Left ventricle myocardium superior (tissue), 1 donor: ENCODE measurements at regions not wholly inside any gene's neighbourhood (a gene's known extent, or its start where the extent isn't known, plus 50 kb on each side); places are given as distances from the start of the nearest gene placed in this dataset.
A peak's percentile ranks its signal among the peaks of the same experiment; 100 is the strongest.

Experiments used
- ATAC-seq: fragments of 200-7000 bp; cut with Tn5 transposase; one replicate; pipeline ENCODE4 v1.9.1; 2020; ENCODE audit warnings: mild to moderate bottlenecking, moderate library complexity
- DNase-seq: peaks from one replicate; pipeline ENCODE4 v3.0.0-alpha.2; 2020
- intact Hi-C: fragments of 100-400 bp; cut with micrococcal nuclease; formaldehyde crosslinking; loops from one replicate; pipeline ENCODE4 v1.11.0; 2022
- donor health status: DM: no; HTN: yes; CAD: no; lungs with severe emphysema.

DNA sequence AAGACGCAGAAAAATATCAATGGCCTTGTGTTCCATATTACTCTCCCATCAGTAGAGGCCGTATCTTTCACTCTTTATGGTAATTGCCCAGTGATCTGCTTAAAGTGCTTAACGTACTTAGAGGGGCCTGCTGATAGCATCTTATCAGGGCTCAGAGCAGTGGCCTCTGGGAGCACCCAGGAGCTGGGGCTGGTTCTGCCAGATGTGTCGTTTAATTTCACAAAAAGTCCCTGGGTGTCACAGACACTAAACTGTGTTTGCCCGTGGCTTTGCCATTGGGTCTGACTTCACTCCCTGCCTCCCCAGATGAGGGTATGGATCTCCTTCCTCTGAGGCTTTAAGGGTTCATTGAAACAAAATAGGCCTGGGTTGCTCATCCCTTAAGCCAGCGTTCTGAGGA, 435.3 kb downstream of the GATA3 start:
- ATAC-seq: no peak
- DNase-seq: no peak
- intact Hi-C loops: no loop called here

DNA sequence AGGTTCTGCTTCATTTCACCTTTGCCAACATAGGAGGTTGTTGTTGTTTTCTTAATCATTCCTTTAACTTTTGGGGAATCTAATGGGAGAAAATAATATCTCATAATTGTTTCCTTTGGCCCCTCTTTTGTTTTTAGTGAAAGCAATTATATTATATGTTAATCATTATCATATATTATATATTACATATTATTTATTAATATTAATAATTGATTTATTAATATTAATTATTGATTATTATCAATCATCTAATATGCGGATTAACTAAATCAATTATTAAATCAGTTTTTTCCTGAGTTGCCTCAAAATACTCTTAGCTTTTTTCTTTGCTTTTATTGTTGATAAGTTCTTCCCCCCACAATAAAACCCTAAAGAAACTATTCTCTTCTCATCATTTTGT, 443.8 kb downstream of the GATA3 start:
- ATAC-seq: no peak
- DNase-seq: no peak
- intact Hi-C loops: no loop called here

DNA sequence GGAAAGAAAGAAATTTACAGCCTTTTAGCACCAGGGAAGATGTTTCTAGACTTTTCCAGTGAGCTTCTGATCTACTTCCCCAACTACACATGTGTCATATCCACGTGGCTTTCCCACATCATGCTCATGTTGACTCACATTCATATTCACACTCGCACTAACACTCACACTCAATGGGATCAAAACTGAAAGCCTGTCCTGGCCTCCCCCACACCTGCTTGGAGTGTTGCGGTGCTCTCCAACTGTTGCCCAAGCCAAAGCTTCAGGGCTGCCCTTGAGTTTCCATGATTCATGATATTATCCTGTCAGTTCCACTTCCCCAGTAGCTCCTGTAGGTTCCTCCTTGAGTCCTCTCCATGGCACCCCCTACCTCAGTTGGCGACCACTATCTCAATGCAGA, 444.4 kb downstream of the GATA3 start:
- no peak for DNase-seq
- intact Hi-C loops: no loop called here
- no peak for ATAC-seq

DNA sequence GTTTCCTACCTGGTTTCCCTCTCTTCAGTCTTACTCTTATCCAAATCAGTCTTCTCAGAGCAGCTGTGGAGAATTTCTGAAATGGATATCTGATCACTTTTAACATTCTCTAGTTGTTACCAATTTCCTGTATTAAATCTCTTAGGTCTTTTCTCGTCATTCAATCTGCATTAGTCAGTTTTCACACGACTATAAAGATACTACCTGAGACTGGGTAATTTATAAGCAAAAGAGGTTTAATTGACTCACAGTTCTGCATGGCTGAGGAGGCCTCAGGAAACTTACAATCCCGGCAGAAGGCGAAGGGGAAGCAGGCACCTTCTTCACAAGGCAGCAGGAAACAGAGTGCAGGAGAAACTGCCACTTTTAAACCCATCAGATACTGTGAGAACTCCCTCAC, 444.8 kb downstream of the GATA3 start:
- ATAC-seq (no peak), DNase-seq (no peak)
- intact Hi-C loops: no loop called here

DNA sequence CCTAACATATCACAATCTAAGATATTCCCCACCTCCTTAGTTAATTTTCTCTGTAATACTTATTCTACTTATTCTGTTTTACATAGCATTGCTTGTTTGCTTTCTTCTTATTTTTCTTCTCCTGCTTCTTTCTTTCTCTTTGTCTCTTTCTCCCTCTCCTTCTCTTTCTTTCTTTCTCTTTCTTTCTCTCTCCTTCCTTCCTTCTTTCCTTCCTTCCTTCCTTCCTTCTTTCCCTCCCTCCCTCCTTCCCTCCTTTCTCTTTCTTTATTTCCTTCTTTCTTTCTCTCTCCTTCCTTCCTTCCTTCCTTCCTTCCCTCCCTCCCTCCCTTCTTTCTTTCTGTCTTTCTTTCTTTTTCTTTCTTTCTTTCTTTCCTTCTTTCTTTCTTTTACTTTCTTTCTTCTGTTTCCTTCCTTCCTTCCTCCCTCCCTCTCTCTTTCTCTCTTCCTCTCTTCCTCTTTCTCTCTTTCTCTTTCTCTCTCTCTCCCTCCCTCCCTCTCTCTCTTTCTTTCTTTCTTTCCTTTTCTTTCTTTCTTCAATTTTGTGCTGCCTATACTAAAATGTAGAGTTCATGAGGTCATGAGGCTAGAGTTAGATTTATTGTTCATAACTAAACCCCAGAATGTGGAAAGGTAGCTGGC, 445.4 kb downstream of the GATA3 start:
- intact Hi-C loops: no loop called here
- no peak for DNase-seq

DNA sequence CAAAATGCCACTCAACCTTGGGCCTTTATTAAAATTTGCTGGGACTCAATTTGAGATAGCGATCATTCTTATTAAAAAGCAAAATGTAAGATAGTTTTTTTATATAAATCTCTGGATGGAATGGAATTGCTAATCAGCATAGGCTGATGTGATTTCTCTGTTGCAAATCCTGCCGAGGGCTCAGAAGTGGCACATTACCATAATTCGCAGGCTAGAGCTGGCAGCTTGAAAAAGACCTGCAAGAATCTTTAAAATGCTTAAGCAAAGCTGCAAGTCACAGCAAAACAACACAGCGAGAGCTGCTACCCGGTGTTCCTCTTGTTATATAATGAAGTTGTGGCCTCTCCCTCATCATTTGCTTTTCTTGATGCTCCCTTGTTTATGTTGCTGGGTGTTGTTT, 448.1 kb downstream of the GATA3 start:
- no peak for DNase-seq
- intact Hi-C loops: no loop called here
- no peak for ATAC-seq

More for the DNA sequence above, 445.4 kb downstream of the GATA3 start:
- no peak for ATAC-seq

DNA sequence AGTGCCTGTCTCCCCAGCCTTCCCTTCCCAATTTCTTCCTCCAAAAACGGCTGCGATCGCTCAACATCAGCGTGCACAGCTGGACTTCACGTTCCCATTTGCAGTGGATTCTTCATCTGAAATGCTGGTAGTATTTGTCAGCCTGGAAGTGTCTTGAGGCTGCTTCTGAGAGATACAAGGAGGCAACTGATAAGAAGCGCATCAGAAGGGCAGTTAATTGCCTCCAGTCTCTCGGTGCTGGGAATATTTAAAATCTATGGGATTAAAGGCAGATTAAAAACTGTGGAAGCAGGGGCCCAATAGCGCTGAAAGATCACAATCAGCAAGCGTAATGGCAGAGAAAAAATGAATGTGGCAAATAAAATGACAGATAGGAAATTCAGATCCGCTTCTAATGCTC, 450.0 kb downstream of the GATA3 start:
- DNase-seq: no peak
- intact Hi-C loops: no loop called here
- ATAC-seq: no peak

DNA sequence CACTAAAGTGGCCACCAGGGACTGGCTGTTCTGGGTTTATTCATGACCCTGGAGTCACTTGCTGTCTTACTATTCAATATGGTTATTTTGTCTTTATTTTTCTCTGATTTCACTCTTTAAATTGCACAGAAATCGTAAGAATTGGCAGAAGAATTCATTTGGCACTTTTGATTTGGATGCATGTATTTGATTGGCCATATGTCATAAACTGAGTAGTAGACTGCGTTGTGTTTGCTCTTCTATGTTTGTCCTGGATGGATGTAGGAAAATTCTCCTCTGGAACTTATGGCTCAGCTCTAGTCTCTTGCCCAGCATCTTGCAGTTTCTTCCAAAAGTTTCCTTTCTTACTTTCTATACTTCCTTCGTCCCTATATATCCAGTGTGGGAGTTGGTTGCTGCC, 452.7 kb downstream of the GATA3 start:
- intact Hi-C loops: no loop called here
- no peak for DNase-seq
- no peak for ATAC-seq

DNA sequence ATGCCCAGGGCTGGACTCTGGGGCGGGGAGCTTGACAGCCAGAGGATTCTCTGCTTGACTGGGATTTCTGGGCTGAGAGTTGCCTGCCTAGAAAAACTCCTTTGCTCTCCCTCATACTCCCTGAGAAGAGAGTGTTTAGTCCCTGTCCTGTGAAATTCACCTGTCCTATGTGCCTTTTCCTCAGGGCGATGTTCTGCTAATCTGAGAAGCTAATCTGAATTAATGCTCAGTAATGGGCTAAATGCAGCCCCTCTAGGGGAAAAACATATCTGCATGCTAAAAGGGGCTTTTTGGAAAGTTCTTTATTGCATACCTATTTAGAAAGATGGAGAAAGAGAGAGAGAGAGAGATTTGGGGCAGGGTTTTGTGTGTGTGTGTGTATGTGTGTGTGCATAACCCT, 454.4 kb downstream of the GATA3 start:
- intact Hi-C loops: no loop called here
- DNase-seq (no peak), ATAC-seq (no peak)

DNA sequence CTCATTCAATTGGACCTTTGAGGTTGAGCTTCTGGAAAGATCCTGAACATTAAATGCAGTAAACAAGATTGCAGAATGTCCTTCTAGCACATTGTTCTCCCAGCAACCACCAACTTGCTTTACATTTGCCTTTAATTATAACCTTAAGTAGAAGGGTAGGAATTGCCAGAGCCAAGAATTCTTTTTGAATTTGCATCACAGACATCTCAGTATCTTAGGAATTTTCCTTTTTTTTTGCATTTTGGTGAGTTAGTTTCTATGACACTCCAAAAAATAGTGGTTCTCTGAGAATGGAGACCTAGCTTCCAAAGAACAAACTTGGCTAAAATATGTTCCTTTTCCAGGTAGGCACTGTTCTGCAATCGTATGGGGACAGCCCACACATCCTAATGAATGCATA, 456.0 kb downstream of the GATA3 start:
- intact Hi-C loops: no loop called here
- ATAC-seq: no peak
- DNase-seq: no peak

DNA sequence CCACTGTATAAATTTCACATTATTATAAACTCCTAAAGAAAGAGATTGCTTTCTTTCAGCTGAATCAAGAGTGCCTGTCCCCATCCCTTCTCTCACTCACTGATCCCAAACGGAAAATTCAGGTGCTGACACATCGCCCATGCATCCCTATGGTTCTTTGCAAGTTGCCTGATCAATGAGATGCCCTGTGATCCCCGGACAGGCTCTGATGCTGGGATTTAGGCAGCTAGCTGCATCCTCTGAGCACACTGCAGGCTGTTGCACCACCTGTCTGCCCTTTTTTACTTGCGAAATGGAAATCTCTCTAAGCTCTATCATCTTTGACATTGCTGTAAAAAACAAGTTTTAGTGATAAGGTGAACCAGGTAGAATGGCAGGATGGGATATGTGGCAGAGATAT, 456.5 kb downstream of the GATA3 start:
- DNase-seq (no peak), ATAC-seq (no peak)
- intact Hi-C loops: no loop called here

DNA sequence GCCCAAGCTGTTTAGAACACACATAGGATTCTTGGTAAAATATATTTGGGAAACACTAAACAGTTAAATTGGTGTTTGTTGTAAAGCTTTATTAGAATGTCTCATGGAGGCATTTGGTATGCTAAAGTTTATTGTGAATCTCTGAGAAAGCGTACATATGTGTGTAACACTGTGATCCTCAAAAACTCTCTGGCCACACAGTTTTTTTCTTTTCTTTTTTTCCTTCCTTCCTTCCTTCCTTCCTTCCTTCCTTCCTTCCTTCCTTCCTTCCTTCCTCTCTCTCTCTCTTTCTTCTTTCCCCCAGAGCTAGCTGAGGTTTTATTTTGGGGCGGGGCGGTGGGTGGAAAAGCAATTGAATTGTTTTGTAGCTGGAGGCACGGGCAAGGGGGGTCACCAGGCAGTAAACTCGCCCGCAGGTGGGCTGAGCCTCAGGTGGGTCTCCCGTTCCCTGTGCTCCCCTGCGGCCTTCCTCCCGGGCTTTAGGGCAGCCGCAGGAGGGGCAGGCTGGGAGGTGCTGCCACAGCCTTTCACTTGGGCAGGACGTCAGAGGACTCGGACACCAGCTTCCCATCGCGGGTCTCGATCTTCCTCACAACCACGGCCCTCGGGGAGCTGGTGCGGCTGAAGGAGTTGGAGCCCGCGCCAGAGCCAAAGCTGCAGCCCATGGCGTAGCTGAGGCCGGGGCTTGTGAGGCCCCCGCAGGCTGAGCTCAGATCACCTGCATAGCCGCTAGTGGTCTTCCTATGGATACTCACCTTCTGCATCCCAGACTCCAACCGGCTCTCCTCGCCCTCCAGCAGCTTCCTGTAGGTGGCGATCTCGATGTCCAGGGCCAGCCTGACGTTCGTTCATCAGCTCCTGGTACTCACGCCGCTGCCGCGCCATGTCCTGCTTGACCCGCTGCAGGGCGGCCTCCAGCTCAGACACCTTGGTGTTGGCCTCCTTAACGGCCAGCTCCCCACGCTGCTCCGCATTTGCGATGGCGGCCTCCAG, 459.0 kb downstream of the GATA3 start:
- ATAC-seq (no peak), DNase-seq (peak; percentile 27)
- intact Hi-C loops: no loop called here

DNA sequence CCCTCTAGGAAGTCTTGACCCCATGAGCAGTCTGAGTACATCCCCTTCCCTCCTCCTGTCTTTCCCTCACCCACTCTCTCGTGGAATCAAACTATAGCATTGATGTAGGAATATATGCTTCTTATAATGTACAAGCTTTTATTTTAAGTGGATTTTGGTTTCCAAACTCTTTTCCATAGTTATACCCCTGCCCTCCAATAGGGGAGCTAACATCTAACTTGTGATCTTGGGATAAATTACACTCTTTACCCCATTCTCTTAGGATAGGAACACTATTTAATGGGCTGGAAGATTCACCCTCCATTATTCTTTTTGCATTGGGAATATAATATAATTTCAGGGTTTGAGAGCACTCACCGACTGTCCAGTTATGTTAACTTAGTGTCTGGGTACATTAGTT, 465.9 kb downstream of the GATA3 start:
- intact Hi-C loops: no loop called here
- DNase-seq (no peak), ATAC-seq (no peak)

DNA sequence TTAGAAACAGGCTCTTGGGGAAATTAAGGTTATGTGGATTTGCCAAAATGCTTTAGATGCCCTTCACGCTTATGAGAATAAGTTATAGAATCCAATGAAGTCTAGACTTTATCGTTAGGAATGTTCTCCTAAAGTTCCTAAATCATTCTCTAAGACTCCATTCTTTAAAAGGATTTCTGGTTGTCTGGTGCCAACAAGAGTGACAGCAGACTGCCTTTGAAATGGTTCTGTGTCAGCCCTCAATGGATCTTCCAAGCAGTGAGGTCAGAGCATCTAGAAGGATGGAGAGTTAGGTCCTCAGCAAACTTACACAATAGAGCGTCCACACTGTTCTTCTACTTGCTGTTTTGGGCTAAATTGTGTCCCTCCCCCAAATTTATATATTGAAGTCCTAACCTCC, 473.3 kb downstream of the GATA3 start:
- intact Hi-C loops: no loop called here
- ATAC-seq (no peak), DNase-seq (no peak)

DNA sequence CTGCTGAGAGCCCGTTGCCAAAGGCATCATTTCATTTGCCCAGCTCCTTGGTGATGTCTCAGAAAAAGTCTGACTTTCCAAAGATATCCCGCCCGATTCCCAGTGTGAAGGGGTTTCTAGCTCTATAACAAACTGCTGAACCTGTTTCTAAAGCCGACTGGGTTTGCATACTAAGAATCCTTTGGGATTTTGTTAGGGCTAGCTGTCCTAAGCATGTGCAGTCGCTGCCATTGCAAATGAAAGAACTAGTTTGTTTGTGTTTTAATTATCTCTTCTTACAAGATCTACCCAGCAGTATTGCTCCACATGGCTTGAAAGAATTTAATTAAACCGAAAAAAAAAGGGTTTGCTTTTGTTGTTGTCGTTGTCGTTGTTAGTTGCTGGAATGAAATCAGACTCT, 476.6 kb downstream of the GATA3 start:
- intact Hi-C loops: no loop called here
- ATAC-seq (no peak), DNase-seq (no peak)

DNA sequence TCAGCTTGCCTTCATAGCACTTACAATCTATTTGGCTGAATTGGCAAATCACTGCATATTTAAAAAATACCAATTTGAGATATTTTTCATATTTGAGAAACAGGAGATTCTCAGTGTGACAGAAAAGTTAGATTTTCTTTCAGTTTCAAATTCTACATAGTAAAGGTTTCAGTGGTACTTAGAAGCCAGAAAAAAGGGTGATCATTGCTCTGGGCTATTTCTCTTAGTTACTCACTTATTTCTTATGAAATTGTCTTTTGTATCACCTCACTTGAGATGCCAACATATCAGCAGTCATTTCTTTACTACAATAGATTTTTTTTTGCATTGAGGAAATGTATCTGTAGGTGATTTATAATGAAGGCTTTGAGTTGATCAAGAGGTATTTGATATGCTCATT, 478.2 kb downstream of the GATA3 start:
- intact Hi-C loops: no loop called here
- ATAC-seq: no peak
- DNase-seq: no peak

DNA sequence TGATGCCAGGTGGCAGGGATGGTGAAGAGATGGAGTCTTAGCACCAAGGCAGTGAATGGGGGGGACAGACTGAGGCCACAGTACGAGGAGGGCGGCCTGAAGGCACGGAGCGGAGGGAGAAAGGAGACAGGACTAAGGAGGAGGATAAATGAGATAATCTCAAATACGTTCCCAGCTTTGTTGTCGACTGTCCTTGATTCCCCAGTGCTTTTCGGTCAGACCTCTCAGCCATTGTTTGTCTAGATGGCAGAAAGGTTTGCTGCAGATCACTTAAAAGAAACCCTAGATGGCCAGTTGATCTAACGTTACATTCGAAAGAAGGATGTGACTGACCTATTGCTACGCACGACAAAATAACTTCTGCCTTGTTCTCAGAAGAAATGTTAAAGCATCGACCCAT, 479.0 kb downstream of the GATA3 start:
- intact Hi-C loops: no loop called here
- DNase-seq: no peak
- no peak for ATAC-seq

DNA sequence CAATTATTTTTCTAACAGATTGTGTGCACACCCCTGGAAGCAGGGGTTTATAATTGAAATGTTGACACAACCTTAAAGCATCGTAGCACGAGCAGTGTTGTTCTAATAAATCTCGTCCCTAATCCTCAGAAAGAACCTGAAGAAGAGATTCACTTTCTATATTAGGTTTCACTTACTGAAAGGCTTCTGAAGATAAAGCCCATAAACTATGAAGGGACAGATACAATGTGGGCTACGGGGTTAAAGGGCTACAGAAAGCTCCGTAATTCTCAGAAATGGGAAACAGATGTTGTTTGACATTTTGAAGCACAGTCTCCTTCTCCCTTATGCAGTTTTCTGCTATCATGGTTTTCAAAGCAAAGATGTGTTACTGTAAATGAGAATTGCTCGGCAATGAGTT, 479.6 kb downstream of the GATA3 start:
- DNase-seq (no peak), ATAC-seq (no peak)
- intact Hi-C loops: no loop called here

DNA sequence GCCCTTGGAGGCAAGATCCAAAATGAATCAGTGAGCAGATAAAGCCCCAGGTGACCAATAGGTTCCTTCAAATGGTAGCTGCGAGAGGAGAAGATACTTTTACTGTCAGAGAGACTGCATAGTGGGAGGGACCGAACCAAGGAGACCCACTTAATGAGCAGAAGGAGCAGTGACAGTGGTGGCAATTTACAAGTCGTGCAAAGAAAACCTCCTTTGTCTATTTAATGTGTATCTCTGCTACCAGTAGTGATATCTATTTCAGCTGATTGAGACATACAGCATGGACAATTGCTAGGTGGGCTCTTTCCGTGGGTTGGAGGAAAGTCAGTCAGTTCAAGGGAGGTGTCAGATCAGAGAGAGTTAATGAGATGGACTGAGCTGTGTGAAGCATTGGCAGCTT, 480.4 kb downstream of the GATA3 start:
- intact Hi-C loops: no loop called here
- ATAC-seq (no peak), DNase-seq (no peak)

DNA sequence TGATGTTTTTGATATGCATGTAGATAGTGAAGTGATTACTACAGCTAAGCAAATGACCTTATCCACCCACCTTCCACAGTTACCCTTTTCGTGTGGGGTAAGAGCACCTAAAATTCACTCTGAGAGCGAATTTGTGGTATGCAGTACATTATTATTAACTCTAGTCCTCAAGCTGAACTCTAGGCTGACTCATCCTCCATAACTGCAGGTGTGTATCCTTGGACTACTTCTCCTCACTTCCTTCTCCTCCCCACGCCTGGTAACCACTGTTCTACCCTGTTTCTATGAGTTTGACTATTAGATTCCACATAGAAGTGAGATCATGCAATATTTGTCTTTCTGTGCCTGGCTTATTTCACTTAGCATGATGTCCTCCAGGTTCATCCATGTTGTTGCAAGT, 484.6 kb downstream of the GATA3 start:
- no peak for ATAC-seq
- DNase-seq: no peak
- intact Hi-C loops: no loop called here
